KG1 (cell line): ENCODE measurements at regions not wholly inside any gene's neighbourhood (a gene's known extent, or its start where the extent isn't known, plus 50 kb on each side); places are given as distances from the start of the nearest gene placed in this dataset.

Experiments
- DNase-seq: peaks from one replicate; lab custom pipeline; 2025; lab: John Stamatoyannopoulos, UW

DNA sequence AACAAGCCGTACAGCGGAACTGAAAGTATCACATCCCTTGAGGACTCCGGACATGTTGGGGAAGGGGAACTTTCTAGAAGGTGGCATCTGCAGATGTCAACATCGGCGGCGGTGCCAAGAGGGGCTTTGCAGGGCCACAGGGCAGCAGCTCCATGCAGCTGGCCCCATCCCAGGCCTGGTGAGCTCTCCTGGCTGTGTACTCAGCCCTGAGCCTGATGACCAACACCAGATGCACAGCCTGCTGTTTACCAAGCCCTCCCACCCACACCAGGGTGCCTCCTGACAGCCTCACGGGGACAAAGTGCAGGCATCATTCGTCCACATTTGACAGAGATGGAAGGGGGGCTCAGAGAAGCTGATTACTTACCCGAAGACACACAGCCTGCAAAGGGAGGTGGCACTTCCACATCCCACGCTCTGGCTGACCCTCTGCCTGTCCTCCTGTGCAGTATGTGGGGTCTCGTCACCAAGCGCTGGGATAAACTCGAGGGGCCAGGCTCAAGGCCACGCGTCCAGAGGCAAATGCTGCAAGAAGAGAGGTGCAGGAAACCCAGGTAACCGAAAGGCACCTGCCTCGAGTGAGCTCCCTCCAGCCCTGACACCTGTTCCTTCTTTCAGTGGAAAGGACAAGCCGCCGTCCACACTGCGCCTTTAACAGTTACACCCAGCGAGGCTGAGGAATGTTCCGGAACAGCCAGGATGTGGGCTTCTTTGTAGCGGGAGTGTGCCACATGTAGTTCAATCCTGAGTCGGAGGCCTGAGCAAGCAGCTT, 69.0 kb upstream of the ASAP2 start:
- no peak for DNase-seq

- no peak for DNase-seq
These were observed 70.6 kb upstream of the ASAP2 start for GRCh38 chr2:9135822-9136558.

GRCh38 chr2:9127316-9127715, 79.3 kb upstream of the ASAP2 start:
- no peak for DNase-seq

- no peak for DNase-seq
These were observed 80.1 kb upstream of the ASAP2 start for GRCh38 chr2:9126540-9126939.

GRCh38 chr2:9124231-9124741, 82.3 kb upstream of the ASAP2 start:
- DNase-seq, result no peak

DNA sequence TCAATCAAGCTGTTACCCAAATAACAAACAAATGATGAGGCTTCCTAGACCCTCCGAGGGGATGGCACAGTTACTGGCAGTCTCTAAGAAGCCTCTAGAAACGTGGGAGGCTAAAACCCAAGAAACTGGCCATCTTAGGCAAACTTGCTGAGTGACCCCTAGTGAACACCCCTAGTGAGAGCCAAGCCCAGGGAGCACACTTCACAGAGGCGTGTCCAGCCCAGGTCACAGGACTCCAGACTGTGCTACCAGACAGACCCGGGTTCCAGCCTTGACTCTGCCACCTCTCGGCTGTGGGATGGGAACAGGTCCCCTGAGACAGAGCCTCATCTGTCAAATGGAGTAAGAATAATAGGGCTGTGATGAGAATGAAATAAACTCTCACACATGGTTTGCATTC, 83.5 kb upstream of the ASAP2 start:
- no peak for DNase-seq

- DNase-seq, result no peak
These were observed 84.2 kb upstream of the ASAP2 start for GRCh38 chr2:9122367-9122766.

GRCh38 chr2:9118383-9118960, 88.1 kb upstream of the ASAP2 start:
- DNase-seq, result no peak

DNA sequence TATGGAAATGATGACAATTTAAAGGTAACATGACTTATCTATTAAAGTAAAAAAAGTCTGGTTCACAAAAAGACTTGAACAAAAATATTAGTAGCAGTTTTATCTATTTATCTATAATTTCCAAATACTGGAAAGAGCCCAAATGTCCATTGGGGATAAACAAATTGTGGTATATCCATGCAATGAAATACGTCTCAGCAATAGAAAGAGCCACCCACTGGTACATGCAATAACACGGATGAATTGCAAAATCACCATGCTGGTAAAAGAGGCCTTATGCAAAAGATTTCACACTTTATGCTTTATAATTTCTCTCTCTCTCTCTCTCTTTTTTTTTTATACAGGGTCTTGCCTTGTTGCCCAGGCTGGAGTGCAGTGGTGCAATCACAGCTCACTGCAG, 91.4 kb upstream of the ASAP2 start:
- DNase-seq, result no peak

DNA sequence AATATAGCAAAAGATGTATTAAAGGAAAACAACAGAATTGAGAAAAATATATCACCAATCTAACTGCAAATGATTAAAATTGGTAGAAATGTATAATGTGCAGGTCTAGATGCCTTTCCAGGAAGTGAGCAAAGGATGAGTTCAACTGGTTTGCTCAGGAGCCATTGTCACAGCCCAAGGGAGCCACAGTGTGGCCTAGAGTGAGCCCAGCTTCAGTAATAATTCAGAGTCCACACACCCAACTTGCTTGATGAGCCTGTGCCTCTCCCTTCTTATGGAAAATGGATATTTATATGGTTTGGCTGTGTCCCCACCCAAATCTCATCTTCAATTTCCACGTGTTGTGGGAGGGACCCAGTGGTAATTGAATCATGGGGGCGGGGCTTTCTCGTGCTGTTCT, 92.2 kb upstream of the ASAP2 start:
- no peak for DNase-seq

DNA sequence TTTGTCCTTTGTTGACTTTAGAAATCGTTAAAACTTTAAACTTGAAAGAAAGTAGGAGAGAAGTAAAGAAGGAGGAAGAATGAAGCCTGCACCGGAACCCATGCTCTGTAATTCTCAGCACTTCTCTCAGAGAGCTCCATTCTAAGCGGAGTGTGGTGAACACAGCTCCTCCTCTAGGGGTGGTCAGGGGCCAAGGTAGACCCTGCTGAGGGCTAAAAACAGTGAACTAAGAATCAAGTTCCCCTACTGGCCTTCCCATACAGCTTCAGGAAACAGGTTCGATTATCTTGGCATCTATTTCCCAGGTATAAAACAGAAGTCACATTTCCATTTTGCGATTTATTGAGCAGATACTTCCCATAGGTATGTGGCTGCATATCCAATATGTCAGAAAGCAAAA, 92.7 kb upstream of the ASAP2 start:
- no peak for DNase-seq

DNA sequence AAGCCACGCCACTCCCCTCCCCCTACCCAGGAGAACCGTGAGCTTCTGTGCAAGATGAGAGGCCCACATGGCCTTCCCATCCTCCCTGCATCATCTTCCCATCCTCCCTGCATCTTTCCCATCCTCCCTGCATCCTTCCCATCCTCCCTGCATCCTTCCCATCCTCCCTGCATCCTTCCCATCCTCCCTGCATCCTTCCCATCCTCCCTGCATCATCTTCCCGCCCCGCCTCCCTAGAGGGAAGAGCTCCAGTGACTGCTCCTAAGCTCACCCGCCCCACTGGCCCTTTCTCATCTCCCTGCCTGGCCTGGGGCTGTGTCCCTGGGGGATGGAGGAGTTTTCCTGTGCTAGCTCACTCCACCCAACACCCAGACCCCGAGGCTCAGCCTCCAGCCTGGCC, 93.3 kb upstream of the ASAP2 start:
- DNase-seq, result no peak

DNA sequence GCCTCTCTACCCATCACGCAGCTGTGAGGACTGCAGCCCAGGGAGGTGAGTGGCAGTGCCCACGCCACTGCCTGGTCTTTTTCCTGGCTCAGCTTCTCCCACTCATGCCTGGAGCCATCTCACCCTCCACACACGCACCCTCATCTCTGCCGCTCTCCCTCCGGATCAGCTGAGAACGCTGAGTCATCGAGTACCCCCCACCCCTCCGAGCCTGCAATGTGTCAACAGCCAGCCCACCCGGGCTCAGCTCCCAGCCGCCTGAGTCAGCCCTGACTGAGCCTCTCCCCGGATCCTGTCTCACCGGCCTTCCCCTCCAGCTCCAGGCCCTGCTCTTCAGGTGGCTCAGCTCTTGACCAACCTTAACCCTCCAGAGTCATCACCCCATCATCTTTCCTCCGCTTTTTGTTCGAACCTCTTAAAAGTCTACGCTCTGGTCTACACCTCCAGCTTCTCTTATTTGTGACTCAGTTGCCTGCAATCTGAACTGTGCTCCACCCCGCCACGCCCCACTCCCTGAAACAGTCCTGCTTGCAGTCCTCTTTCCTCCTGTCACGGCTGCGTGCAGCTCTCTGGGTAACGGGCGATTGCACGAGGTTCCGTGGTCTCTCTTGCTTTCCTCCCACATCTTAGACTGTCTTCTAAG, 94.4 kb upstream of the ASAP2 start:
- no peak for DNase-seq

DNA sequence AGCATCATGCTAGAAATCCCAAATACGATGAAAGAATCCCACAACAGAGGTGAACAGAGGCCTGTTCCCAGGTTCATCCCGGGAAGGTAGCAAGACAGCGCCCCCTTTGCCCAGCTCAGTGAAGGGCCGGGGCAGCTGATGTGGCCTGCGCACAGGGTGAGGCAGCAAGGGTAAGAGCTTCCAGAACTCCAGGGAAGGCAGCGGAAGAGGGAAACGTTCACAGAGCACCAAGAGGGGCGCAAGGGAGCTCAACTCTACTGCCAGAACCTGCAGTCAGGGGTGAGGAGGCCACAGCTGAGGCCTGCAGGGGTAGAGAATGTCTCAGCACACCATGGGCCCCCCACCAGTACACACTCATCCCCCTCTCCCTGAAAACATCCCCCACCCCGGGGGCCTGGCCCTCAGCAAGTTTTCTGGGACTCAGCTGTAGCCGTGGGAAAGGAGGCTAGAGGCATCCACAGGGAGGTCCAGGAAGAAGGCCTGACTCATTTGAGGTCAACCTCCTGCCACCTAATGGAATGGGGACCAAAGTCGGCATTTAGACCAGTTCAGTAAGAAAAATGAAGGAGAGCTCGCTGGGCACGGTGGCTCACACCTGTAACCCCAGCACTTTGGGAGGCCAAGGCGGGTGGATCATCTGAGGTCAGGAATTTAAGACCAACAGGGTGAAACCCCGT, 95.6 kb upstream of the ASAP2 start:
- DNase-seq, result no peak

DNA sequence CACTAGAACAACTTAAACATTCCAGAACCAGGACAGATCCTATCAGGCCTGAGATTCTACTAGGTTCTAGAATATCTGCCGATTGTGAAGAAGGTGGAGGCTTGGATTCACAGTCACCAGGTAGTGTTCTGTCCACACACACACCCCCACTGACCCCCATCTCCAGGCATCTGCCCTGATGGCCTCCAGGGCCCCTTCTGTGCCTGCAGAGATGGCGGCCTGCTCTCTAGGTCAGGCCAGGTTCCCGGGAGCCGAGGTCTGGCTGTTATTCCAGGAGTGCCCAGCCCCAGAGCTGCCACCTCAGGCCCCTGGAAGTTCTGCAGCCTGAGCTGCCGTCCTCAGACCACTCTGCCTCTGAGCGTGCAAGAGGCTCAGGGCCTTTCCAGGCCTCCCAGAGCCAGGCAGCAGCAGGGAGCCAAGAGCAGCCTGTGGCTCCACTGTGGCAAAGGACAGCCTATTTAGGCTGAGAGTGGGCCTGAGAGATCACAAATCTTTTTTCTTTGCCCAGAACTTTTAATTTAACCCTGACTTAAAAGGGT, 96.2 kb upstream of the ASAP2 start:
- no peak for DNase-seq

- no peak for DNase-seq
These were observed 96.7 kb upstream of the ASAP2 start for GRCh38 chr2:9109871-9110270.

GRCh38 chr2:9108210-9108967, 98.2 kb upstream of the ASAP2 start:
- DNase-seq, result no peak

DNA sequence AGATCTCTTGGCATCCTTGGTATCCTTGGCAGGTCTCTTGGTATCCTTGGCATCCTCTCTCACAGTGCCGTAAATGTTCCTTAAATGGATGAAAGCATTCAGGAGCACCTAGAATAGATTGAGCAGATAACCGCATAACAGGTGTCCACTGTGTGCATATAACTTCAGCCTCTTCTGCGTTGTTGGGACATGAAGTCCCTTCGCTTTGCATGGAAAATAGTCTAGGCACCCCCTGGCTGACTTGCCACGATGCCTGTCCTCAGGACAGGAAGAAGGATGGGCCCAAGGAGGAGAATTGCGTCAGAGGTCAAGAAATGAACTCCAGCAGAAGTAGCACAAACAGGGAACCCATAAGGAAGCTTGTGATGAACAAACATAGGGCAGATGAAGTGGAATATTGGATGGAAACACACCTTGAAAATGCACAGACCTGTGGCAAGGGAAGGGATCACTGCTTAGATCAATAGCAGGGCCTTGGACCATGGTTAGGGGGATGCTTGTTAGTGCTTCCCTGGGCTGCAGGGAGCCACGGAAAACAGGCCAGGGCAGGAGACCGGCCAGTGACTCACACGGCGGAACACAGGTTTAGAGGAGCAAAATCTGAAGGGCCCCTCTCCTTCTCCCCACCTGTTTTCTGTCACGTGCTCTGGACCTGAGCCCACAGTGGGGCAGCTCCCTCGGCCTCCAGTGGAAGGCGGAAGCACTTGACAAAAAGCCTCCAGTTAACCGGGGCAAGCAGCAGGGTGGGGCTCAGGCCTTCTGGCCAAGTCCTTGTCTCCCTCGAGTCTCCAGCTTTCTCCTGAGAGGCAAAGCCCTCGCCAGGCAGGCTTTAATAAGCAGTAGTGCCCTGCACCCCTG, 99.2 kb upstream of the ASAP2 start:
- no peak for DNase-seq

- DNase-seq, result no peak
These were observed 100.1 kb upstream of the ASAP2 start for GRCh38 chr2:9106338-9107167.
